ENCODE measurements at regions not wholly inside any gene's neighbourhood (a gene's known extent, or its start where the extent isn't known, plus 50 kb on each side); places are given as distances from the start of the nearest gene placed in this dataset.

- TF ChIP-seq CTCF (IDR thresholded peaks at IDR 0.05; ENCODE audit: insufficient read depth, low read depth, low read length) = no peak
- POLR2A ChIA-PET = no interaction called here
- H3K4me3 ChIP-seq (ENCODE audit: low read depth, low read length) = no peak overlapping the region
- DNase-seq (ENCODE audit: low read depth) = no peak
- no peaks in the 10 kb centered on the region for H3K36me3 ChIP-seq (ENCODE audit: control insufficient read depth, insufficient read depth, low read length)
- CTCF ChIA-PET = no interaction called here
- no peaks in the 10 kb centered on the region for H3K27me3 ChIP-seq (ENCODE audit: control insufficient read depth, insufficient read depth, low read length)
Measured at GRCh38 chr3:94195381-94195780, 132.5 kb downstream of the NSUN3 start.

GRCh38 chr3:94206291-94206690 lies 143.4 kb downstream of the NSUN3 start:
- Histone ChIP-seq H3K27me3 (ENCODE audit: control insufficient read depth, insufficient read depth, low read length) (no peaks in the 10 kb centered on the region), H3K4me3 (ENCODE audit: low read depth, low read length) (no peak overlapping the region), H3K36me3 (ENCODE audit: control insufficient read depth, insufficient read depth, low read length) (no peaks in the 10 kb centered on the region)
- no peak for DNase-seq (ENCODE audit: low read depth)
- ChIA-PET POLR2A (no interaction called here), CTCF (no interaction called here)
- TF ChIP-seq CTCF (IDR thresholded peaks at IDR 0.05; ENCODE audit: insufficient read depth, low read depth, low read length) = no peak

GRCh38 chr3:94210256-94210655 lies 147.4 kb downstream of the NSUN3 start:
- CTCF ChIA-PET = interaction anchor here (1.4 kb wide), 1 partner anchor 9 kb away, joined by 4 read pairs; no protein-coding TSS in a partner anchor
- no peaks in the 10 kb centered on the region for H3K36me3 ChIP-seq (ENCODE audit: control insufficient read depth, insufficient read depth, low read length)
- H3K27me3 ChIP-seq (ENCODE audit: control insufficient read depth, insufficient read depth, low read length) = no peaks in the 10 kb centered on the region
- no peak overlapping the region for H3K4me3 ChIP-seq (ENCODE audit: low read depth, low read length)
- POLR2A ChIA-PET = no interaction called here
- TF ChIP-seq CTCF (IDR thresholded peaks at IDR 0.05; ENCODE audit: insufficient read depth, low read depth, low read length) = no peak
- no peak for DNase-seq (ENCODE audit: low read depth)

DNA sequence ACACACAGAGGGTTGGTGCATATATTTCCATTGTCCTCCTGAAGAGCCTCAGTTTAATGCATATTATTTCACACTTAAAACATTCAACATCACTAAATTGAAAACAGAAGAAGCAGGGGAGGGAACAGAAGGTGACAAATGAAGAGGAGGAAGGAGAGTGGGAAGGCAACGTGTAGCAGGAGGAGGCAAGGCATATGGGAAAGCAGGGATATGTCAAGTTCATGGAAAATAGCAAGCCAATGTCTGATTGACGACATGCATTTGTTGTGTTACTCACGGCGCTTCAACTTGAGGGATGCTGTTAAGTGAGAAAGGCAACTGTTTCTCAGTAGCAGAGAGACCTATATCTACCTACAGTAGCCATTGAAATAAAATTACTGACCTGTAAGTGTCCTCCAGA lies 154.5 kb downstream of the NSUN3 start:
- Histone ChIP-seq H3K36me3 (ENCODE audit: control insufficient read depth, insufficient read depth, low read length) (no peaks in the 10 kb centered on the region), H3K27me3 (ENCODE audit: control insufficient read depth, insufficient read depth, low read length) (no peaks in the 10 kb centered on the region), H3K4me3 (ENCODE audit: low read depth, low read length) (no peak overlapping the region)
- POLR2A ChIA-PET = no interaction called here
- CTCF ChIA-PET = interaction anchor here (1.5 kb wide), 1 partner anchor 25 kb away, joined by 3 read pairs; no protein-coding TSS in a partner anchor
- TF ChIP-seq CTCF (IDR thresholded peaks at IDR 0.05; ENCODE audit: insufficient read depth, low read depth, low read length) = no peak
- no peak for DNase-seq (ENCODE audit: low read depth)

DNA sequence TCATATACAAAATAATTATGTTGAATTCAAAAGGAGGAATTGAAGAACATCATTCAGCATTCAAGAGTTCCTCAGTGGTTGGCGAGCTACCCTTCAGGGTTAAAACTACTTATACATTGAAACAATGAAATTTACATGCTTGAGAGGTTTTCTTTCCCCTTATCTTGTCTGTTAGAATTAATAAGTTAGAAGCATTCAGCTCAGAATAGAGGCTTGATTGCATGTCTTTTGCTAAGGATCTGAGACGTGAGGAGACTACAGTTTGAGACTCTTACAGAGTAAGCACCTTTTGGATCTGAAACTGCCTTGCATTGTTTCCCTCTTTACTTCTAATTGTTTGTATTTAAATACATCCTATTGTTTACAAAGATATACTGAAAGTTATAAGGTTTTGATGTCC lies 157.6 kb downstream of the NSUN3 start:
- POLR2A ChIA-PET = no interaction called here
- Histone ChIP-seq H3K4me3 (ENCODE audit: low read depth, low read length) (no peak overlapping the region), H3K27me3 (ENCODE audit: control insufficient read depth, insufficient read depth, low read length) (no peaks in the 10 kb centered on the region), H3K36me3 (ENCODE audit: control insufficient read depth, insufficient read depth, low read length) (no peaks in the 10 kb centered on the region)
- no peak for DNase-seq (ENCODE audit: low read depth)
- CTCF ChIA-PET = no interaction called here
- no peak for TF ChIP-seq CTCF (IDR thresholded peaks at IDR 0.05; ENCODE audit: insufficient read depth, low read depth, low read length)

Measured in BJ (cell line).